MM.1S (cell line): ENCODE measurements at regions not wholly inside any gene's neighbourhood (a gene's known extent, or its start where the extent isn't known, plus 50 kb on each side); places are given as distances from the start of the nearest gene placed in this dataset.

Source experiments
- DNase-seq: peaks from one replicate; pipeline ENCODE4 v3.0.0-alpha.2; 2015
- H2AFZ ChIP-seq: fragments of 300-600 bp; sonication (generic); 2 replicates; pipeline ENCODE4 v1.6.0; 2016; ENCODE audit warnings: antibody characterized with exemption, low read length
- H3F3A ChIP-seq: fragments of 300-600 bp; sonication (generic); 2 replicates; pipeline ENCODE4 v1.6.1; 2016; ENCODE audit warnings: mild to moderate bottlenecking, antibody characterized with exemption, low read length, moderate library complexity, mixed read lengths; ENCODE audit not compliant: insufficient read depth
- H3K27ac ChIP-seq: fragments of 300-600 bp; sonication (generic); 2 replicates; pipeline ENCODE4 v1.5.1; 2016; ENCODE audit warnings: mild to moderate bottlenecking, low read length
- H3K27me3 ChIP-seq: fragments of 300-600 bp; sonication (generic); replicated peaks from 2 replicates; pipeline ENCODE4 v1.6.0; 2016; ENCODE audit warnings: low read length; ENCODE audit not compliant: insufficient read depth
- H3K36me3 ChIP-seq: fragments of 300-600 bp; sonication (generic); replicated peaks from 2 replicates; pipeline ENCODE4 v1.6.1; 2016; ENCODE audit warnings: mild to moderate bottlenecking, low read length, mixed read lengths; ENCODE audit not compliant: insufficient read depth
- H3K4me1 ChIP-seq: fragments of 300-600 bp; sonication (generic); 2 replicates; pipeline ENCODE4 v1.6.1; 2016; ENCODE audit warnings: low read length, mixed read lengths
- H3K4me2 ChIP-seq: fragments of 300-600 bp; sonication (generic); 2 replicates; pipeline ENCODE4 v1.6.0; 2016; ENCODE audit warnings: low read depth, low read length
- H3K4me3 ChIP-seq: fragments of 300-600 bp; sonication (generic); 2 replicates; pipeline ENCODE4 v1.5.1; 2016; ENCODE audit warnings: low read length, mixed read lengths
- H3K79me2 ChIP-seq: fragments of 300-600 bp; sonication (generic); 2 replicates; pipeline ENCODE4 v1.6.1; 2016; ENCODE audit warnings: mixed run types, low read length, mixed read lengths
- H3K9ac ChIP-seq: fragments of 300-600 bp; sonication (generic); 2 replicates; pipeline ENCODE4 v1.6.1; 2016; ENCODE audit warnings: low read length, mixed read lengths
- H3K9me2 ChIP-seq: fragments of 300-600 bp; sonication (generic); replicated peaks from 2 replicates; pipeline ENCODE4 v1.6.1; 2016; ENCODE audit warnings: mild to moderate bottlenecking, low read length, mixed read lengths; ENCODE audit not compliant: insufficient read depth
- H3K9me3 ChIP-seq: fragments of 300-600 bp; sonication (generic); replicated peaks from 2 replicates; pipeline ENCODE4 v1.6.1; 2016; ENCODE audit warnings: mild to moderate bottlenecking, low read length, mixed read lengths; ENCODE audit not compliant: insufficient read depth
- H4K20me1 ChIP-seq: fragments of 300-600 bp; sonication (generic); 2 replicates; pipeline ENCODE4 v1.6.1; 2016; ENCODE audit warnings: mild to moderate bottlenecking, low read length, moderate library complexity, mixed read lengths; ENCODE audit not compliant: insufficient read depth
- CTCF ChIP-seq: fragments of 300-600 bp; sonication (generic); IDR thresholded peaks from 2 replicates; pipeline ENCODE4 v1.5.1; 2016; ENCODE audit warnings: antibody characterized with exemption, low read length, mixed read lengths
- EZH2 ChIP-seq: fragments of 300-600 bp; sonication (generic); optimal IDR thresholded peaks from 2 replicates; pipeline ENCODE3; 2017; ENCODE audit warnings: low read depth, mild to moderate bottlenecking, antibody characterized with exemption, low read length, mixed read lengths
- EZH2phosphoT487 ChIP-seq: fragments of 300-600 bp; sonication (generic); IDR thresholded peaks from 2 replicates; pipeline ENCODE4 v1.6.1; 2018; ENCODE audit warnings: antibody characterized with exemption, low read length

GRCh38 chr12:84413656-84414055 lies 498.9 kb downstream of the SLC6A15 start:
- no peaks in the 10 kb centered on the region for H3K4me1 ChIP-seq

GRCh38 chr12:84412226-84412625 lies 500.4 kb downstream of the SLC6A15 start:
- no peaks in the 10 kb centered on the region for H3K4me1 ChIP-seq
- no peaks in the 10 kb centered on the region for H4K20me1 ChIP-seq
- DNase-seq = no peak
- H2AFZ ChIP-seq = no peak overlapping the region
- no peaks in the 10 kb centered on the region for H3K79me2 ChIP-seq
- no peak overlapping the region for H3K4me3 ChIP-seq
- H3K9me2 ChIP-seq = no peaks in the 10 kb centered on the region
- no peaks in the 10 kb centered on the region for H3F3A ChIP-seq
- H3K27ac ChIP-seq = no peak overlapping the region
- no peaks in the 10 kb centered on the region for H3K9me3 ChIP-seq
- H3K36me3 ChIP-seq = no peaks in the 10 kb centered on the region
- TF ChIP-seq CTCF (no peak), EZH2 (no peak), EZH2phosphoT487 (no peak)
- H3K4me2 ChIP-seq = no peak overlapping the region
- H3K27me3 ChIP-seq = no peaks in the 10 kb centered on the region
- H3K9ac ChIP-seq = no peak overlapping the region

More at GRCh38 chr12:84413656-84414055, 498.9 kb downstream of the SLC6A15 start:
- no peak overlapping the region for H3K27ac ChIP-seq
- no peaks in the 10 kb centered on the region for H3F3A ChIP-seq
- H3K9me3 ChIP-seq = no peaks in the 10 kb centered on the region
- H3K4me3 ChIP-seq = no peak overlapping the region
- DNase-seq = no peak
- no peaks in the 10 kb centered on the region for H3K79me2 ChIP-seq
- no peaks in the 10 kb centered on the region for H3K27me3 ChIP-seq
- no peak overlapping the region for H3K9ac ChIP-seq
- H3K9me2 ChIP-seq = no peaks in the 10 kb centered on the region
- no peak overlapping the region for H3K4me2 ChIP-seq
- H2AFZ ChIP-seq = no peak overlapping the region
- TF ChIP-seq EZH2phosphoT487 (no peak), EZH2 (no peak), CTCF (no peak)
- H3K36me3 ChIP-seq = no peaks in the 10 kb centered on the region
- no peaks in the 10 kb centered on the region for H4K20me1 ChIP-seq

- Histone ChIP-seq H3K9me3 (no peaks in the 10 kb centered on the region), H3K4me2 (no peak overlapping the region), H3K9ac (no peak overlapping the region), H3K36me3 (no peaks in the 10 kb centered on the region), H3K9me2 (no peaks in the 10 kb centered on the region), H2AFZ (no peak overlapping the region), H3F3A (no peaks in the 10 kb centered on the region), H3K27me3 (no peaks in the 10 kb centered on the region), H3K4me3 (no peak overlapping the region), H4K20me1 (no peaks in the 10 kb centered on the region), H3K79me2 (no peaks in the 10 kb centered on the region), H3K4me1 (no peaks in the 10 kb centered on the region), H3K27ac (no peak overlapping the region)
- no peak for DNase-seq
- TF ChIP-seq EZH2 (no peak), CTCF (no peak), EZH2phosphoT487 (no peak)
These were observed 501.6 kb downstream of the SLC6A15 start for GRCh38 chr12:84411031-84411430.
